ENCODE measurements at regions not wholly inside any gene's neighbourhood (a gene's known extent, or its start where the extent isn't known, plus 50 kb on each side); places are given as distances from the start of the nearest gene placed in this dataset.

GRCh38 chr13:30138511-30138910 is 168.8 kb downstream of the KATNAL1 start:
- TF ChIP-seq POLR2A (IDR thresholded peaks at IDR 0.05), result no peak
- TF ChIP-seq CTCF (IDR thresholded peaks at IDR 0.05), result no peak
